Smooth muscle cell (in vitro differentiated cells): ENCODE measurements at regions not wholly inside any gene's neighbourhood (a gene's known extent, or its start where the extent isn't known, plus 50 kb on each side); places are given as distances from the start of the nearest gene placed in this dataset.

Source experiments
- DNase-seq: peaks from one replicate; lab custom pipeline; 2025; ENCODE audit not compliant: unreplicated experiment; lab: John Stamatoyannopoulos, UW
- H2AFZ ChIP-seq: fragments of 200-600 bp; sonication (generic); 2 replicates; pipeline ENCODE4 v1.6.0; 2016; ENCODE audit warnings: antibody characterized with exemption, low read depth, mild to moderate bottlenecking
- H3F3A ChIP-seq: fragments of 200-600 bp; sonication (generic); 2 replicates; pipeline ENCODE4 v1.6.0; 2017; ENCODE audit warnings: antibody characterized with exemption, low read depth
- H3K27ac ChIP-seq: fragments of 200-600 bp; sonication (generic); 2 replicates; pipeline ENCODE4 v1.5.1; 2016; ENCODE audit warnings: low read depth, mild to moderate bottlenecking
- H3K27me3 ChIP-seq: fragments of 200-600 bp; sonication (generic); 2 replicates; pipeline ENCODE4 v1.6.1; 2016; ENCODE audit warnings: low read depth, mild to moderate bottlenecking
- H3K36me3 ChIP-seq: fragments of 200-600 bp; sonication (generic); 2 replicates; pipeline ENCODE4 v1.5.1; 2016; ENCODE audit warnings: low read depth
- H3K4me1 ChIP-seq: fragments of 200-600 bp; sonication (generic); 2 replicates; pipeline ENCODE4 v1.5.1; 2016; ENCODE audit warnings: low read depth
- H3K4me2 ChIP-seq: fragments of 200-600 bp; sonication (generic); 2 replicates; pipeline ENCODE4 v1.6.0; 2016; ENCODE audit warnings: mild to moderate bottlenecking
- H3K4me3 ChIP-seq: fragments of 200-600 bp; sonication (generic); 2 replicates; pipeline ENCODE4 v1.5.1; 2016; ENCODE audit warnings: mild to moderate bottlenecking
- H3K79me2 ChIP-seq: fragments of 200-600 bp; sonication (generic); 2 replicates; pipeline ENCODE4 v1.6.0; 2016; ENCODE audit warnings: low read depth, mild to moderate bottlenecking
- H3K9ac ChIP-seq: fragments of 200-600 bp; sonication (generic); 2 replicates; pipeline ENCODE4 v1.6.0; 2016; ENCODE audit warnings: low read depth
- H3K9me3 ChIP-seq: fragments of 200-600 bp; sonication (generic); replicated peaks from 2 replicates; pipeline ENCODE4 v1.5.1; 2016; ENCODE audit warnings: low read depth
- H4K20me1 ChIP-seq: fragments of 200-600 bp; sonication (generic); 2 replicates; pipeline ENCODE4 v1.6.0; 2016; ENCODE audit warnings: low read depth
- CTCF ChIP-seq: fragments of 200-600 bp; sonication (generic); IDR thresholded peaks from 2 replicates; pipeline ENCODE4 v1.5.1; 2017; ENCODE audit warnings: borderline replicate concordance, mild to moderate bottlenecking, antibody characterized with exemption; ENCODE audit not compliant: insufficient read depth, poor library complexity, severe bottlenecking
- WGBS: methylation state at CpG from one replicate; pipeline ENCODE4 v1.1.7; 2016; ENCODE audit warnings: low lambda C conversion rate; 5-methylcytosine and 5-hydroxymethylcytosine counted together

GRCh38 chr9:134517069-134517680 lies 124.4 kb upstream of the COL5A1 start:
- no peak for DNase-seq
- Histone ChIP-seq H3K4me3 (no peak overlapping the region), H3K4me2 (no peak overlapping the region), H4K20me1 (no peaks in the 10 kb centered on the region), H3F3A (no peaks in the 10 kb centered on the region), H3K36me3 (no peaks in the 10 kb centered on the region), H3K9me3 (peaks cover 6% of the 10 kb centered on the region), H2AFZ (no peak overlapping the region), H3K79me2 (no peaks in the 10 kb centered on the region), H3K9ac (no peak overlapping the region), H3K27ac (no peak overlapping the region), H3K4me1 (peaks cover 6% of the 10 kb centered on the region), H3K27me3 (no peaks in the 10 kb centered on the region)
- TF ChIP-seq CTCF: no peak
- 91% methylated on average over 18 of the region's 18 CpGs for WGBS

- Histone ChIP-seq H3K4me2 (no peak overlapping the region), H4K20me1 (no peaks in the 10 kb centered on the region), H3K4me1 (peaks cover 6% of the 10 kb centered on the region), H3F3A (no peaks in the 10 kb centered on the region), H3K36me3 (no peaks in the 10 kb centered on the region), H3K27ac (no peak overlapping the region), H3K9ac (no peak overlapping the region), H3K9me3 (peaks cover 6% of the 10 kb centered on the region), H3K79me2 (no peaks in the 10 kb centered on the region), H2AFZ (no peak overlapping the region), H3K27me3 (no peaks in the 10 kb centered on the region), H3K4me3 (no peak overlapping the region)
- WGBS: 82% methylated on average over 28 of the region's 28 CpGs
- DNase-seq: no peak
- TF ChIP-seq CTCF: no peak
These were observed 123.5 kb upstream of the COL5A1 start for GRCh38 chr9:134518004-134518606.

- DNase-seq: no peak
- Histone ChIP-seq H3K4me1 (peaks cover 6% of the 10 kb centered on the region), H3K79me2 (no peaks in the 10 kb centered on the region), H2AFZ (no peak overlapping the region), H3K9ac (no peak overlapping the region), H3K36me3 (no peaks in the 10 kb centered on the region), H3F3A (no peaks in the 10 kb centered on the region), H3K4me2 (no peak overlapping the region), H4K20me1 (no peaks in the 10 kb centered on the region), H3K4me3 (no peak overlapping the region), H3K27me3 (no peaks in the 10 kb centered on the region), H3K27ac (no peak overlapping the region), H3K9me3 (peaks cover 6% of the 10 kb centered on the region)
- no peak for TF ChIP-seq CTCF
- 93% methylated on average over 15 of the region's 15 CpGs for WGBS
These were observed 122.1 kb upstream of the COL5A1 start for GRCh38 chr9:134519375-134520070.
